Loucy (cell line): ENCODE measurements at regions not wholly inside any gene's neighbourhood (a gene's known extent, or its start where the extent isn't known, plus 50 kb on each side); places are given as distances from the start of the nearest gene placed in this dataset.

Source experiments
- H2AFZ ChIP-seq: fragments of 200-600 bp; sonication (generic); 2 replicates; pipeline ENCODE4 v1.6.0; 2016; ENCODE audit warnings: antibody characterized with exemption, mild to moderate bottlenecking, low read length, moderate library complexity
- H3F3A ChIP-seq: fragments of 200-600 bp; 2 replicates; pipeline ENCODE4 v1.6.0; 2016; ENCODE audit warnings: antibody characterized with exemption, low read depth, mild to moderate bottlenecking
- H3K27me3 ChIP-seq: fragments of 200-600 bp; sonication (generic); 2 replicates; pipeline ENCODE4 v1.6.1; 2014; ENCODE audit warnings: low read length, mild to moderate bottlenecking; ENCODE audit not compliant: insufficient read depth, poor library complexity, severe bottlenecking
- H3K36me3 ChIP-seq: fragments of 200-600 bp; sonication (generic); 2 replicates; pipeline ENCODE4 v1.6.1; 2016; ENCODE audit warnings: low read length; ENCODE audit not compliant: insufficient read depth
- H3K4me1 ChIP-seq: fragments of 200-600 bp; sonication (generic); 2 replicates; pipeline ENCODE4 v1.5.1; 2014; ENCODE audit warnings: low read length, mild to moderate bottlenecking; ENCODE audit not compliant: insufficient read depth, poor library complexity, severe bottlenecking
- H3K4me2 ChIP-seq: fragments of 200-600 bp; sonication (generic); 2 replicates; pipeline ENCODE4 v1.6.0; 2014; ENCODE audit warnings: antibody characterized with exemption, low read length, low read depth, mild to moderate bottlenecking; ENCODE audit not compliant: poor library complexity, severe bottlenecking
- H3K4me3 ChIP-seq: fragments of 200-600 bp; sonication (generic); 2 replicates; pipeline ENCODE4 v1.5.1; 2014; ENCODE audit warnings: low read length, mild to moderate bottlenecking, mixed read lengths; ENCODE audit not compliant: poor library complexity, severe bottlenecking
- H3K79me2 ChIP-seq: fragments of 200-600 bp; sonication (generic); 2 replicates; pipeline ENCODE4 v1.6.1; 2014; ENCODE audit warnings: low read length; ENCODE audit not compliant: insufficient read depth
- H3K9ac ChIP-seq: fragments of 200-600 bp; sonication (generic); 2 replicates; pipeline ENCODE4 v1.6.0; 2014; ENCODE audit warnings: mild to moderate bottlenecking, low read depth, low read length, moderate library complexity; ENCODE audit not compliant: poor library complexity, severe bottlenecking
- H3K9me2 ChIP-seq: fragments of 200-600 bp; sonication (generic); replicated peaks from 2 replicates; pipeline ENCODE4 v1.6.1; 2016; ENCODE audit warnings: low read depth, low read length, mixed read lengths
- H3K9me3 ChIP-seq: fragments of 200-600 bp; sonication (generic); 2 replicates; pipeline ENCODE4 v1.6.1; 2014; ENCODE audit warnings: mild to moderate bottlenecking, antibody characterized with exemption, low read length, low read depth; ENCODE audit not compliant: insufficient read depth
- H4K20me1 ChIP-seq: fragments of 200-600 bp; sonication (generic); 2 replicates; pipeline ENCODE4 v1.6.0; 2014; ENCODE audit warnings: antibody characterized with exemption, low read length, mild to moderate bottlenecking; ENCODE audit not compliant: insufficient read depth, poor library complexity, severe bottlenecking
- CTCF ChIP-seq: fragments of 200-600 bp; sonication (generic); conservative IDR thresholded peaks from 2 replicates; pipeline ENCODE4 v1.5.1; 2014; ENCODE audit warnings: mild to moderate bottlenecking, antibody characterized with exemption, low read length
- EZH2phosphoT487 ChIP-seq: fragments of 200-600 bp; IDR thresholded peaks from 2 replicates; pipeline ENCODE4 v1.6.1; 2018; ENCODE audit warnings: antibody characterized with exemption, mild to moderate bottlenecking, moderate library complexity, borderline replicate concordance

GRCh38 chr6:137708481-137708880 is 158.6 kb upstream of the TNFAIP3 start:
- no peak for TF ChIP-seq CTCF
- H3K79me2 ChIP-seq: no peaks in the 10 kb centered on the region
- no peaks in the 10 kb centered on the region for H4K20me1 ChIP-seq
- no peaks in the 10 kb centered on the region for H3K9me3 ChIP-seq
- peaks cover 19% of the 10 kb centered on the region for H3K4me1 ChIP-seq
- H3K4me3 ChIP-seq: peak overlapping the region; percentile 55
- peak overlapping the region; percentile 42 for H3K9ac ChIP-seq
- peak overlapping the region; percentile 78; the same call in 1 of the 2 replicates for H2AFZ ChIP-seq
- H3K4me2 ChIP-seq: peak overlapping the region; percentile 70
- no peaks in the 10 kb centered on the region for H3K27me3 ChIP-seq
- no peaks in the 10 kb centered on the region for H3K36me3 ChIP-seq
- no peaks in the 10 kb centered on the region for H3K9me2 ChIP-seq
- no peaks in the 10 kb centered on the region for H3F3A ChIP-seq

- no peaks in the 10 kb centered on the region for H3K79me2 ChIP-seq
- H3K9me2 ChIP-seq: no peaks in the 10 kb centered on the region
- no peak overlapping the region for H3K4me3 ChIP-seq
- TF ChIP-seq CTCF (peak; percentile 36; the same call in 1 of the 2 replicates), EZH2phosphoT487 (no peak)
- no peaks in the 10 kb centered on the region for H3K27me3 ChIP-seq
- no peak overlapping the region for H3K9ac ChIP-seq
- H3F3A ChIP-seq: no peaks in the 10 kb centered on the region
- no peaks in the 10 kb centered on the region for H4K20me1 ChIP-seq
- no peaks in the 10 kb centered on the region for H3K36me3 ChIP-seq
- H3K4me2 ChIP-seq: no peak overlapping the region
- H3K9me3 ChIP-seq: no peaks in the 10 kb centered on the region
- H2AFZ ChIP-seq: no peak overlapping the region
- peaks cover 19% of the 10 kb centered on the region for H3K4me1 ChIP-seq
These were observed 157.4 kb upstream of the TNFAIP3 start for GRCh38 chr6:137709424-137710236.

GRCh38 chr6:137711972-137712371 is 155.1 kb upstream of the TNFAIP3 start:
- Histone ChIP-seq H2AFZ (no peak overlapping the region), H3K79me2 (no peaks in the 10 kb centered on the region), H3K4me3 (no peak overlapping the region), H3F3A (no peaks in the 10 kb centered on the region), H3K9ac (no peak overlapping the region), H3K36me3 (no peaks in the 10 kb centered on the region), H3K4me2 (no peak overlapping the region), H3K4me1 (peaks cover 33% of the 10 kb centered on the region), H3K27me3 (no peaks in the 10 kb centered on the region), H4K20me1 (no peaks in the 10 kb centered on the region), H3K9me2 (no peaks in the 10 kb centered on the region), H3K9me3 (no peaks in the 10 kb centered on the region)
- TF ChIP-seq CTCF: no peak
- TF ChIP-seq EZH2phosphoT487: no peak
